ENCODE measurements at regions not wholly inside any gene's neighbourhood (a gene's known extent, or its start where the extent isn't known, plus 50 kb on each side); places are given as distances from the start of the nearest gene placed in this dataset.

DNA sequence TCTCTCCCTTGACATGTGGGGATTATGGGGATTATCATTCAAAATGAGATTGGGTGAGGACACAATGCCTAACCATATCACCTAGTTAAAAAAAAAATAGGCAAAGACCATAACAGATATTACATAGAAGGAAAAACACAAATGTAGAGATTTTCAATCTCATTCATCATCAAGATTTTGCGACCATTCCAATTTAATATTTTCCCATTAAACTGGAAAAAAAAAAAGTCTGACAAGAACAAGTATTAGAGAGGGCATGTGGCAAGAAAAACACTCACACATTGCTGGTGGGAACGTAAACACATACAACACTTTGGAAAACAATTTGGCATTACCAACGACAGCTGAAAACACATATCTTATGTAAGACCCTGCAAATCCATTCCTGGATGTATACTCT is 71.0 kb upstream of the MYCN start:
- no peak for DNase-seq

- DNase-seq, result no peak
Measured at GRCh38 chr2:15869871-15870270, 70.5 kb upstream of the MYCN start.

- DNase-seq, result no peak
Measured at GRCh38 chr2:15870565-15870964, 69.8 kb upstream of the MYCN start.

DNA sequence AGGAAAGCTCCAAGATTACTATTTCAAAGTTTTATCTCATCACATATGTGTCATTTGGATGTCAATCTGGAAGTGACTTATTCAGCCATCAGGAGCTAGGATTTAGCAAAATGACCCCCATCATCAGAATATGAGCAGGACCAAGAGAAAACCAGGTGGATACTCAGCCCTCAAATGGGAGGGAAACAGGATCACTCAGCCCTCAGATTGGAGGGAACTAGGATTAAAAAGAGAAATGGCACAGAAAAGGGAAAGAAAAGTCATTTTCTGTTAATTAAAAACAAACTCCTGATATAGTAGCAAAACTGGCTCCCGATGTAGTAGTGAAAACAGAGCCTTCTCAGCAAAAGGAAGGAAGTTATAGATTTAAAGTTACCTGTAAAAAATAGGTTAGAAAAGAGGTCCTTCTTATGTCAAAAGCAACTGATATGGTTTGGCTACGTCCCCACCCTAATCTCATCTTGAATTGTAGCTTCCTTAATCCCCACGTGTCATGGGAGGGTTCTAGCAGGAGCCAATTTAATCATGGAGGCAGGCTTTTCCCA is 69.0 kb upstream of the MYCN start:
- no peak for DNase-seq

- no peak for DNase-seq
Measured at GRCh38 chr2:15872854-15873253, 67.5 kb upstream of the MYCN start.

- no peak for DNase-seq
Measured at GRCh38 chr2:15874321-15874720, 66.0 kb upstream of the MYCN start.

DNA sequence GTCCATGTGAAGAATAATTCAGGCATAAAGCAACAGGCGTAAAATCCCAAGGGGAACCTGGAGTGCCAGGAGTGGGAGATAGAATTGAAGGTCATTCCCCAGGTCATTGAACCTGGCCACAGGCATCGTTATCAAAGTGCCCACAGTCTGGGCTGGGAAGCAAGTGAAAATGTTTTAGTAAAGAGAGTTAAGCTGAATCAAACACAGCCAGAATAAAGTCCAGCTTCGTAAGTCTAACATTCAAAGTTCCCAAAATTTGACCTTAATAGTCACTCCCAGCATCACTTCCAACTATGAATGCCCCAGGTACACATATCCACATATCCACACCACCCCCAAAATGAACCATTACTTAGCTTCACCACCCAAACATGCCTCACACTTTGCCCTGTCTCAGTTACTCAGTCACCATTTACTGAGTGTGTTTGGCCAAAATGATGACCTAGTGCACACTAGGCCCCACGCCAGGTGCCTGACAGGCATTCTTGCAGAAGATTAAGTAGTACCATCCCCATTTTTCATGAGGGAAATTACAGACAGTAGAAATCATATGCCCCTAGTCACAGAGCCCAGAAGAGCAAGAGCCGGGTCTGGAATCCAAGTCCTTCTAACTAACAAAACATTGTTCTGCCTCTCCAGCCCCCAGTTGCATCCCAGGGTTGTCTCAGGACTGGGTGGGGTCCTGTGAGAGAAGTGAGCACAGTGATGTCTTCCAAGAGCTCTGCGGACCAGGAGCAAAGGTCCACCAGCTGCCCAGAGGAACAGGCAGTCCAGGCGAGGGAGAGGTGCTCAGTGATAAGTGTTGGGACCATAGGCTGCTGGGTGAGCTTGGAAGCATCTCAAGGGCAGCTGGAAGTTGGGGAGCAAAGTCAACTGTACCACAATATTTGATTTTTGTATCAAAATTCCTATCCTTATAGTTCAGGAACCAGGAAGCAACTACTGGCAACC is 65.2 kb upstream of the MYCN start:
- DNase-seq, result no peak

GRCh38 chr2:15875969-15876705 is 64.2 kb upstream of the MYCN start:
- no peak for DNase-seq

GRCh38 chr2:15880226-15881119 is 59.9 kb upstream of the MYCN start:
- no peak for DNase-seq

- DNase-seq, result no peak
Measured at GRCh38 chr2:15881120-15881433, 59.3 kb upstream of the MYCN start.

DNA sequence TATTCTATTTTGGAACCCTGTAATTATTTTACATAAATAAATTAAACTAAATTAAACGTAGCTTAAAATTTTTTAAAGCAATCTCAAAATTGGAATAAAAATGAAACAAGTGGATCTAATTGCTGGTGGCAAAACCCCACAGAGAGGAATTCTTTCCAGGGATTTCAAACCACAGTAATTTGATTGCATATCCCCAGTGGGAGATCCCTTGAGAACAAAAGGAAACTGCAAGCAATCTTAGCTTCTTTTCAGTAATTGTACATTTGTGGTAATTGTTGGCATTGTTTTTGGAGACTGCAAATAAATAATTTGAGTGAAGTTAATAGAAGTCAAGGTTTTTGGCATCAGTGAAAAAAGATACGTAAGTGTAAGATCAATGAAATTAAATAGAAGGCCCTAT is 58.7 kb upstream of the MYCN start:
- DNase-seq, result no peak

- DNase-seq, result no peak
Measured at GRCh38 chr2:15882761-15883497, 57.4 kb upstream of the MYCN start.

DNA sequence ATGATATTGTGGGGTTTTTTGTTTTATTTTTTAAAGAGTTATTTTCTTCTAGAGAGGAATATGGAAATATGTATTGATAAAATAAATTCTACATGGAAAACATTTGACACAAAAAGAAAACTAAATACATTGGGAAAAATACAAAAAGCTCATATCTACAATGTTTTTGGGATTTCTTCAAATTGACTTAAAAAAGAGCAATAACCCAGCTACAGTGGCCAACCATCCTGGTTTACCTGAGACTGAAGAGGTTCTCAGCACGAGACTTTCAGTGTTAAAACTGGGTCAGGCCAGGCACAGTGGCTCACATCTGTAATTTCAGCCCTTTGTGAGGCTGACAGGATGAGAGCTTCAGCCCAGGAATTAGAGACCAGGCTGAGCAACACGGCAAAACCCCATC is 56.7 kb upstream of the MYCN start:
- no peak for DNase-seq

GRCh38 chr2:15884790-15885189 is 55.6 kb upstream of the MYCN start:
- DNase-seq, result no peak

DNA sequence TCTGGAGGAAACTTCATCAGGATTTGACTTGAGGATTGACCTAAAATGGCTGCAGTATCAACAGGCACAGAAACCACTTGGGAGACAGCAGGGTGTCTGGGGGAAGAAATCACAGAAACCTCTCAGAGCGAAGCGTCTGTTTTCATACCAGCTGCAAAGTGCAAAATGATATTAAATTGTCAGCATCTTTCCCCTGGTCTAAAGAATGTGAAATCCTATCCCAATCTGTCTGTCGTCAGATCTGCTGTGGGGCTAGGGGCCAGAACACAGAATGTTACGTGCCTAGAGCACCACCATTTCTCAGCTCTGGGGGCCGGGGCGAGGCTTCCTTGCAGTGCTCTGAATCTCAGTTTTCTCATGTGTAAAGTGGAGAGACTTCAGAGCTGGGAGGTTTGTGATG is 54.1 kb upstream of the MYCN start:
- no peak for DNase-seq

DNA sequence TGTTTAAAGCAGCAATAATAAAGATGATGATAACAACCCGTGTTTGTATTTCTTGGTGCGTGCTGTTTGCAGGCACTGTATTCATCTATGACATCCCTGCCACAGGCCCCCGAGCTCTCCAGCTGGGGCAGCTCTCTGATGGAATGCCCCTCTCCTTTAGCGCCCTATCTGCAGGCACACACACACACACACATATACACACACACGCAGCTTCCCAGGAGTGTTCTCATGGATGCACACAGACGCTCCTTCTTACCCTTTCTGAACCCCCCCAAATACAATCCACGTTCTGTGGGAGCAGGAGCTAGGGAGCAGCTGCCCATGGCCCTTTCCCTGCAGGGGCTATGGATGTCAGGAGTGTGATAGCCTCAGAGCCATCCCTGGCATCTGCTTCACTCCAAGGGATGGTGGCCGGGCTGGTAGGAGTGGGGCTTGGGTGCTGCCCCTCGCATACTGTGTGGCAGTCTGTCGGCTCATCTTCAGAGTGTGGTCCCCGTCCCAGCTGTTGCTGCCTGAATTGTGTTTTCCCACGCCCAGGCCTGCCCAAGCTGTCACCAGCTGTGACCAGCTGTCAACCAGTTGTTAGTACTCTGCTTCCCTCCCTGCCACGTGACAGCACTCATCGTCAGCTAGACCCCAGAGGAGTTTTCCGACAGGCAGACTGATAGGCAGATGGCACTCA is 50.8 kb upstream of the MYCN start:
- DNase-seq, result no peak

- DNase-seq, result no peak
Measured at GRCh38 chr2:15890124-15890754, 50.1 kb upstream of the MYCN start.
